RPMI7951 (cell line): ENCODE measurements at regions not wholly inside any gene's neighbourhood (a gene's known extent, or its start where the extent isn't known, plus 50 kb on each side); places are given as distances from the start of the nearest gene placed in this dataset.
A peak's percentile ranks its signal among the peaks of the same experiment; 100 is the strongest.
"Not testable (repeated sequence)": the region's sequence is repeated elsewhere in the genome, so short reads cannot be mapped to it uniquely, and the experiment has no call there.

Source experiments
- DNase-seq: peaks from one replicate; pipeline ENCODE4 v3.0.0-alpha.2; 2012; ENCODE audit warnings: low read depth

GRCh38 chr2:90224767-90225166 is 1533.3 kb downstream of the RPIA start:
- DNase-seq = not testable (repeated sequence)

GRCh38 chr2:90226465-90227072 is 1535.1 kb downstream of the RPIA start:
- DNase-seq = not testable (repeated sequence)

GRCh38 chr2:90231199-90231598 is 1539.7 kb downstream of the RPIA start:
- not testable (repeated sequence) for DNase-seq

- not testable (repeated sequence) for DNase-seq
Observed at GRCh38 chr2:90235452-90235851, 1544.0 kb downstream of the RPIA start.

DNA sequence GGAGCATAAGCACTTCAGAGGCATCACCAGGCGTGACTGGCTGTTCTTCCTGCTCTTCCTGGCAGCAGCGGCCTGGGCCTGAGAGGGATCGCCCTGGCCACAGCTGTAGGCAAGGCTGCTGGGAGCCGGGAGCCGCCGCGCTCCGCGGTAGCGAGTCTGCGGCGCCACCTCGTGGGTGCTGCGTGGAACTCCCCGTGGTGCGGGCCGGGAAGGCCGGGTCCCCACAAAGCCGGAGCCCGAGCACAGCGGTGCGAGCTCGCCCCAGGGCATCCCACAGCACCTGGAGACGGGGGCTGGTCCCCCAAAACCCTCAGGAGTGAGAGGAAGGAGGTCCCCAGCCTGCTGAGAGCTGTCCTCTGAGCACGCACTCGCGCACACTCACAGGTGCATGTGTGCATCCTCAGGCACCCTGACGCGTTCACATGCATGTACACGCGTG is 1546.5 kb downstream of the RPIA start:
- peak; percentile 22 for DNase-seq

GRCh38 chr2:90238505-90239230 is 1547.2 kb downstream of the RPIA start:
- DNase-seq = not testable (repeated sequence)

GRCh38 chr2:90239769-90240168 is 1548.3 kb downstream of the RPIA start:
- not testable (repeated sequence) for DNase-seq

DNA sequence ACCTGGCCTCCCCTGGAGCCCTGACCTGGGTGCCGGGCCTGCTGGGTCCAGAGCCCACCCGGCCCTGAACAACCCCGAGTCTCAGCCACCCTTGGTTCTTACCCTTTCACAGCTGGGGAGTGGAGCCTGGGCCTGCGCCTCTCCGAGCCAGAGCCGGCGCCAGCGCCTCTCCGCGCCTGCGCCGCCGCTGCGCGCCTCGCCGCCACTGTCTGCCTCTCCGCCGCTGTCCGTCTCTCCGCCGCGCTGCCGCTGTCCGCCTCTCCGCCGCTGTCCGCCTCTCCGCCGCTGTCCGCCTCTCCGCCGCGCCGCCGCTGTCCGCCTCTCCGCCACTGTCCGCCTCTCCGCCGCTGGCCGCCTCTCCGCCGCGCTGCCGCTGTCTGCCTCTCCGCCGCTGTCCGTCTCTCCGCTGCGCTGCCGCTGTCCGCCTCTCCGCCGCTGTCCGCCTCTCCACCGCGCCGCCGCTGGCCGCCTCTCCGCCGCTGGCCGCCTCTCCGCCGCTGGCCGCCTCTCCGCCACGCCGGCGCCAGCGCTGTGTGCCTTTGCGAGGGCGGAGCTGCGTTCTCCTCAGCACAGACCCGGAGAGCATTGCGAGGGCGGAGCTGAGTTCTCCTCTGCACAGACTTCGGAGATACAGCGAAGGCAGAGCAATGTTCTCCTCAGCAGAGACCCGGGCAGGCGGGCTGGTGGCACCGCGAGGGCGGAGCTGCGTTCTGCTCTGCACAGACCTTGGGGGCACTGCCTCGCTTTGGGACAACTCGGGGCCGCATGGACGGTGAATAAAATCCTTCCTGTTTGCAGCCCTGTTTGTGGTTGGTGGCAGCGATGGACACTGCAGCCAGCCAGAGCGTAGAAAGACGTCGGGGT is 1553.7 kb downstream of the RPIA start:
- DNase-seq = peak; percentile 20

- DNase-seq = not testable (repeated sequence)
Observed at GRCh38 chr2:90248400-90248799, 1556.9 kb downstream of the RPIA start.

DNA sequence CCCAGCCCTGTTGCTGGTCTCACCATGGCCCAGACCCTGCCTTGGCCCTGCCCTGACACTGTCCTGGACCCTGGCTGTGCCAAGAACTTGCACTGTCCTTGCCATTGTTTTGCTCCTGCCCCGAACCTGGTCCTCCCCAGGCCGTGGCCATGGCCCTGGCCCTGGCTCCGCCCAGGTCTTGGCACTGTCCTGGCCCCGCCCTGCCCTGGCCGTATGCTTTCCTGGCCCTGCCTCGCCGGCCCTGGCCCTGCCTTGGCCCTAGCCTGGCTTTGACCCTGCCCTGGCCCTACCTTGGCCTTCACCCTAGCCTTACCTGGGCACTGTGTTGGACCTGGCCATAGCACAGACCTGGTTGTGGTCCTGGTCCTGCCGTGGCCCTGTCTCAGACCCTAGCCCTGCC is 1558.9 kb downstream of the RPIA start:
- DNase-seq = not testable (repeated sequence)

DNA sequence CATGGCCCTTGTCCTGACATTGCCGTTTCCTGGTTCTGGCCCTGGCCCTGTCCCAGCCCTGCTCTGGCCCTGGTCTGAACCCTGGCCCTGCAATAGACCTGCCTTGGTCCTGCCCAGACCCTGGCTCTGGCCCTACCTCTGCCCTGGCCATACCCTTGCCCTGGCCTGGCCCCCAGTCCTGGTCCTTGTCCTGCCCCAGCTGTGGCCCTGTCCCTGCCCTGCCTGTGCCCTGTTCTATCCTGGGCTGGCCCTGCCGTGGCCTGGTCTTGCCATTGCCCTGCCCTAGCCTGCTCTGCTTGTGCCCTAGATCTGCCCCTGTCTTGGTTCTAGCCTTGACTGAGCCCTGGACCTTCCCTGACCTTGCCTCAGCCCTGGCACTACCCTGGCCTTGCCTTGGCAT is 1560.1 kb downstream of the RPIA start:
- not testable (repeated sequence) for DNase-seq

DNA sequence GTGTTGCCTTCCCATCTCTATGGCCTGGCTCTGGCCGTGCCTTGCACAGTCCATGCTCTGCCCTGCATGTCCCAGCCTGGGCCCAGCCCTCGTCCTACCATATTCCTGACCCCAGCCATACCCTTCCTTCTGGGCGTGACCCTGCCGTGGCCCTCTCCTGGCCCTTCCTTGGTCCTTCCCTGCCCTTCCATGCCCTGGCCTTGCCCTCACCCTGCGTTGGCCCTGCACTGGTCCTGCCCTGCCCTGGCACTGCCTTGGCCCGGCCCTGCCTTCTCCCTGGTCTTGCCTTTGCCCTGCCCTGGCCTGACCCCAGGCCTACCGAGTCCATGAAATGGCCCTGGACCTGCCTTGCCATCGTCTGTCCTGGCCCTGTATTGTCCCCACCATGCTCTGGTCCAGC is 1561.8 kb downstream of the RPIA start:
- DNase-seq = not testable (repeated sequence)

- not testable (repeated sequence) for DNase-seq
Observed at GRCh38 chr2:90266888-90267287, 1575.4 kb downstream of the RPIA start.

DNA sequence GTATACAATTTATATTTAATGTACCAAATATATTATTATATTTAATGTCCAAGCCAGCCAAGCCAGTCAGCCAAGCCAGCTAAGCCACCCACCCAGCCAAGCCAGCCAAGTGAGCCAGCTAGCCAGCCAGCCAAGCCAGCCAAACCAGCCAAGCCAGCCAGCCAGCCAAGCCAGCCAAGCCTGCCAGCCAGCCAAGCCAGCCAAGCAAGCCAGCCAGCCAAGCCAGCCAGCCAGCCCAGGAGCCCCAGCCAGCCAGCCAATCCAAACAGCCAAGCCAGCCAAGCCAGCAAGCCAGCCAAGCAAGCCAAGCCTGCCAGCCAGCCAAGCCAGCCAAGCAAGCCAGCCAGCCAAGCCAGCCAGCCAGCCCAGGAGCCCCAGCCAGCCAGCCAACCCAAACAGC is 1596.3 kb downstream of the RPIA start:
- not testable (repeated sequence) for DNase-seq

DNA sequence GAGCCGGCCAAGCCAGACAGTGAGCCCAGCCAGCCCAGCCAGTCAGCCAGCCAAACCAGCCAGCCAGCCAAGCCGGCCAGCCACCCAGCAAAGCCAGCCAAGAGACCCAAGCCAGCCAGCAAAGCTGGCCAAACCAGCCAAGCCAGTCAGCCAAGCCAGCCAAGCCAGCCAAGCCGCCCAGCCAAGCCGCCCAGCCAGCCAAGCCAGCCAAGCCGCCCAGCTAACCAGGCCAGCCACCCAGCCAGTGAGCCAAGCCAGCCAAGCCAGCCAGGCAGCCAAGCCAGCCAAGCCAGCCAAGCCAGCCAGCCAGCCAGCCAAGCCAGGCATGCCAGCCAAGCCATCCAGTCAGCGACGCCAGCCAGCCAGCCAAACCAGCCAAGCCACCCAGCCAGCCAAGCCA is 1596.9 kb downstream of the RPIA start:
- DNase-seq = not testable (repeated sequence)

DNA sequence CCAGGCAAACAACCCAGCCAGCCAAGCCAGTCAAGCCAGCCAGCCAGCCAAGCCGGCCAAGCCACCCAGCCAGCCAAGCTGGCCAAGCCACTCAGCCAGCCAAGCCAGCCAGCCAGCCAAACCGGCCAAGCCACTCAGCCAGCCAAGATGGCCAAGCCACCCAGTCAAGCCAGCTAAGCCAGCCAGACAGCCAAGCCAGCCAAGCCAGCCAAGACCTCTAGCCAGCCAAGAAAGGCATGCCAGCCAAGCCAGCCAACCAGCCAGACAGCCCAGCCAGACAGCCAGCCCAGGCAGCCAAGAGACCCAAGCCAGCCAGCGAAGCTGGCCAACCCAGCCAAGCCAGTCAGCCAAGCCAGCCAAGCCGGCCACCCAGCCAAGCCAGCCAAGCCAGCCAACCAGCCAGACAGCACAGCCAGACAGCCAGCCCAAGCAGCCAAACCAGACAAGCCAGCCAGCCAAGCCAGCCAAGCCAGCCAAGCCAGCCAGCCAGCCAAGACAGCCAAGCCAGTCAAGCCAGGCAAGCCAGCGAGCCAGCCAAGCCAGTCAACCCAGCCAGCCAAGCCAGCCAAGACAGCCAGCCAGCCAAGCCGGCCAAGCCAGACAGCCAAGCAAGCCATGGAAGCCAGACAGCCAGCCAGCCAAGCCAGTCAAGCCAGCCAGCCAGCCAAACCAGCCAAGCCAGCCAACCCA is 1598.0 kb downstream of the RPIA start:
- not testable (repeated sequence) for DNase-seq

DNA sequence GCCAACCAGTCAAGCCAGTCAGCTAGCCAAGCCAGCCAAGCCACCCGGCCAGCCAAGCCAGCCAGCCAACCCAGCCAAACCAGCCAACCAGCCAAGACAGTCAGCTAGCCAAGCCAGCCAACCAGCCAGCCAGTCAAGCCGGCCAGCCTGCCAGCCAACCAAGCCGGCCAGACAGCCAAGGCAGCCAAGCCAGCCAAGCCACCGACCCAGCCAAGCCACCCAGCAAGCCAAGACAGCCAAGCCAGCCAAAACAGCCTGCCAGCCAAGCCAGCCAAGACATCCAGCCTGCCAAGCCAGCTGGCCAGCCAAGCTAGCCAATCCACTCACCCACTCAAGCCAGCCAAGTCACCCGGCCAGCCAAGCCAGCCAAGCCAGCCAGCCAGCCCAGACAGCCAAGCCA is 1599.2 kb downstream of the RPIA start:
- DNase-seq = not testable (repeated sequence)

- not testable (repeated sequence) for DNase-seq
Observed at GRCh38 chr2:90291168-90291883, 1599.9 kb downstream of the RPIA start.

- DNase-seq = not testable (repeated sequence)
Observed at GRCh38 chr2:90291934-90292333, 1600.5 kb downstream of the RPIA start.

- DNase-seq = not testable (repeated sequence)
Observed at GRCh38 chr2:90292451-90292850, 1601.0 kb downstream of the RPIA start.

- DNase-seq = not testable (repeated sequence)
Observed at GRCh38 chr2:90293224-90293623, 1601.8 kb downstream of the RPIA start.
